ENCODE measurements at regions not wholly inside any gene's neighbourhood (a gene's known extent, or its start where the extent isn't known, plus 50 kb on each side); places are given as distances from the start of the nearest gene placed in this dataset.

DNA sequence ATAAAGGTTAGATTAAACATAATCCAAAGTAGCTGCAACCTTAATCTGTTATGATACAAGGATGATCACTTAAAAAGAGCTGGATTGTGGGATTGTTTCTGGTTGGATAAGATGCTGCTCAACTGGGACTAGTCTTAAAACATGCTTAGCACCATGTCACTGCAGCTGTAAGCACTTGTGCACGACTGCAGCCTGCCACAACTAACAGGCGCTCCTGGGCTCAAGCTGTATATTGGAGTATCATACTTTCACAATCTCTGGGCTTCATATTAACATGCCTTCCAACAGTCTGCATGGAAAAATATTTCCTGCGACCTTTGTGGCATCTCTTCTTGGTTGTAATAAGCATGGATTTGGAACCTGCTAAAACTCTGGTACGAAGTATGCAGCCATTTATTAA lies 493.0 kb upstream of the PITX2 start:
- TF ChIP-seq POLR2A (IDR thresholded peaks at IDR 0.05; ENCODE audit: low read length) (no peak), GATA1 (IDR thresholded peaks at IDR 0.05; ENCODE audit: low read depth, low read length) (no peak)
